Lung (tissue), 11 donors: ENCODE measurements at regions not wholly inside any gene's neighbourhood (a gene's known extent, or its start where the extent isn't known, plus 50 kb on each side); places are given as distances from the start of the nearest gene placed in this dataset.
A peak's percentile ranks its signal among the peaks of the same experiment; 100 is the strongest.

Source experiments
- ATAC-seq: fragments of 200-7000 bp; cut with Tn5 transposase; one replicate; pipeline ENCODE4 v1.9.1; 2020; ENCODE audit warnings: moderate number of reproducible peaks; ENCODE audit not compliant: insufficient read depth, low FRiP score
- DNase-seq, 3 donors: peaks; one replicate each; pipeline ENCODE4 v3.0.0-alpha.2; 2013 to 2017
- H3K27ac ChIP-seq, 2 donors: one replicate each; pipeline ENCODE4 v1.5.1; 2013; ENCODE audit warnings: mild to moderate bottlenecking in 2 of 2, moderate library complexity in 2 of 2, control low read depth in 1 of 2, inconsistent platforms in 1 of 2, low read depth in 1 of 2, low read length in 1 of 2
- H3K27me3 ChIP-seq, 3 donors: one replicate each; pipeline ENCODE4 v1.5.1; 2013; ENCODE audit warnings: low read length in 2 of 3; ENCODE audit not compliant: control insufficient read depth in 3 of 3, insufficient read depth in 3 of 3
- H3K36me3 ChIP-seq, 4 donors: one replicate each; pipeline ENCODE4 v1.5.1; 2013; ENCODE audit warnings: low read length in 4 of 4, mild to moderate bottlenecking in 1 of 4, moderate library complexity in 1 of 4; ENCODE audit not compliant: control insufficient read depth in 4 of 4, insufficient read depth in 4 of 4
- H3K4me1 ChIP-seq, 5 donors: one replicate each; pipeline ENCODE4 v1.5.1; 2013; ENCODE audit warnings: low read length in 5 of 5, mild to moderate bottlenecking in 2 of 5, moderate library complexity in 1 of 5; ENCODE audit not compliant: control insufficient read depth in 5 of 5, insufficient read depth in 5 of 5
- H3K4me3 ChIP-seq: one replicate; pipeline ENCODE4 v1.5.1; 2013; ENCODE audit warnings: mild to moderate bottlenecking, control low read depth, moderate library complexity
- H3K9ac ChIP-seq, 2 donors: one replicate each; pipeline ENCODE4 v1.5.1; 2013; ENCODE audit warnings: low read length in 2 of 2, control low read depth in 1 of 2; ENCODE audit not compliant: insufficient read depth in 1 of 2
- H3K9me3 ChIP-seq, 4 donors: one replicate each; pipeline ENCODE4 v1.5.1; 2013; ENCODE audit warnings: low read length in 3 of 4, mild to moderate bottlenecking in 1 of 4, moderate library complexity in 1 of 4; ENCODE audit not compliant: control insufficient read depth in 4 of 4, insufficient read depth in 3 of 4
- WGBS, 2 donors: extraction: QIAGEN DNeasy Blood & Tissue Kit; methylation state at CpG; one replicate each; pipeline ENCODE4 v1.1.7; 2013; 5-methylcytosine and 5-hydroxymethylcytosine counted together
- TF ChIP-seq, protein P1 (sequence below): IDR thresholded peaks from 2 replicates; pipeline ENCODE4 v1.5.1; 2012; ENCODE audit warnings: mild to moderate bottlenecking; ENCODE audit errors: control extremely low read depth, extremely low read depth
- donor health status: control.
- donor health status: control.
- donor health status: Bipolar disorder and iron deficiency.
- donor health status: healthy.
- donor health status: DM: yes; HTN: yes; CAD: no.

DNA sequence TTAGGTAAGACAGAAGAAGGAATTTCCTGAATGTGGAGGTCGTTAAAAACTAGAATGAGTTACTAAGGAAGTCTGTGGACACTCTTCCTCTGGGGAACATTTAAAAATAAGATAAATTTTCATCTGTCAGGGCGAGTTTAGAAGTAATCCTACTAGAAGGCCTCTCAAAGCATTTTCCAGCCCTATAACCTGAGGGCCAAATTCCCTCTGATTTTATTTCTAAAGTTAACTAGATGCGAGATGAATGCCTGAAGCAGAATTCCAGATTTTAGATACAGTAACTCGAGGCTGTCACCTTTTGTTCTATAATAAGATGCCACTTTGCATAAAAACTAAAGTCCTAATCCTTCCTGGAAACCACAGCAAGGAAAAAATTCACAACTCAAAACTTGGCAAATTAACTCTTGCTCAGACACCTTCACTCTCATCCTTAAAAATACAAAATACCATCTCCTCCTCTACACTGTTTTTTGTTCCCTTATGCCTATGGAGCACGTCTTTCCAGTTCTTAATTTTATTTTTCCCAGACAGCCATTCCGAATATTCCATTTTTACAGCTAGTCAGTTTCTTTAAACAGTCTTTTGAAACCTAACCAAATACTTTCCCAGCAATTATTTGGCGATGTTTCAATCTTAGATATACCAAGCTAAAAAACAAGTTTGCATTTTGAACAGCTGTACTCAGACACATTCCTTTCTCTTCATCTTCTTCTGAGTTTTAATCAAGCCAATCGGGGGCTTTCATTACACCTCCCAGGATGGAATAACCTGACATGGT is 420.7 kb upstream of the NFE2L3 start:
- Histone ChIP-seq H3K4me1 (peaks cover 0 to 34% (median 11%) of the 10 kb centered on the region in 5 donors), H3K27me3 (no peaks in the 10 kb centered on the region), H3K9me3 (no peaks in the 10 kb centered on the region), H3K9ac (no peak overlapping the region), H3K27ac (no peak overlapping the region), H3K36me3 (no peaks in the 10 kb centered on the region), H3K4me3 (no peak overlapping the region)
- DNase-seq: peak in 2 of 3 donors; percentile 89 to 91
- WGBS, 2 donors: 37 to 49% methylated on average over 8 of the region's 8 CpGs
- TF ChIP-seq, protein P1, sequence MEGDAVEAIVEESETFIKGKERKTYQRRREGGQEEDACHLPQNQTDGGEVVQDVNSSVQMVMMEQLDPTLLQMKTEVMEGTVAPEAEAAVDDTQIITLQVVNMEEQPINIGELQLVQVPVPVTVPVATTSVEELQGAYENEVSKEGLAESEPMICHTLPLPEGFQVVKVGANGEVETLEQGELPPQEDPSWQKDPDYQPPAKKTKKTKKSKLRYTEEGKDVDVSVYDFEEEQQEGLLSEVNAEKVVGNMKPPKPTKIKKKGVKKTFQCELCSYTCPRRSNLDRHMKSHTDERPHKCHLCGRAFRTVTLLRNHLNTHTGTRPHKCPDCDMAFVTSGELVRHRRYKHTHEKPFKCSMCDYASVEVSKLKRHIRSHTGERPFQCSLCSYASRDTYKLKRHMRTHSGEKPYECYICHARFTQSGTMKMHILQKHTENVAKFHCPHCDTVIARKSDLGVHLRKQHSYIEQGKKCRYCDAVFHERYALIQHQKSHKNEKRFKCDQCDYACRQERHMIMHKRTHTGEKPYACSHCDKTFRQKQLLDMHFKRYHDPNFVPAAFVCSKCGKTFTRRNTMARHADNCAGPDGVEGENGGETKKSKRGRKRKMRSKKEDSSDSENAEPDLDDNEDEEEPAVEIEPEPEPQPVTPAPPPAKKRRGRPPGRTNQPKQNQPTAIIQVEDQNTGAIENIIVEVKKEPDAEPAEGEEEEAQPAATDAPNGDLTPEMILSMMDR: no peak
- no peak for ATAC-seq

DNA sequence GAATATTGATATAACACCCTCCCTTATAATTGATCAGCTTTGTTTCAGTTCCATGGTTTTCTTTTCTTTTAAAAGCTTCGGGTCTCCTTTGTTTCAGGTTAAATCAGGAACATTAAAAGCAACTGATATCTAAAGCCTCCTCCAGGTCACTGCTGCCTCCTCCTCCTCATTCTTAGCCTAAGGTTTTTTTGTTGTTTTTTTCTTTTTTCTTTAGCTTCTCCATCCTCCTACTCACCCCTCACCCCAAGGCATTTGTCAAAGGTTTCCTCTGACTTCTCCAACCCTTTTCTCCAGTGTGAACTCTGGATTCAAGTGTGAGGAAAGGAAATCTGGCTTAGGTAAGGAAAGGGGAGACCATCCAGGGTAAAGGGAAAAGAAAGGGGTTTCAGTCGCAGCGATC is 420.2 kb upstream of the NFE2L3 start:
- ATAC-seq (no peak), DNase-seq (no peak)
- peak overlapping the region in 1 of 2 donors; percentile 4 for H3K27ac ChIP-seq

DNA sequence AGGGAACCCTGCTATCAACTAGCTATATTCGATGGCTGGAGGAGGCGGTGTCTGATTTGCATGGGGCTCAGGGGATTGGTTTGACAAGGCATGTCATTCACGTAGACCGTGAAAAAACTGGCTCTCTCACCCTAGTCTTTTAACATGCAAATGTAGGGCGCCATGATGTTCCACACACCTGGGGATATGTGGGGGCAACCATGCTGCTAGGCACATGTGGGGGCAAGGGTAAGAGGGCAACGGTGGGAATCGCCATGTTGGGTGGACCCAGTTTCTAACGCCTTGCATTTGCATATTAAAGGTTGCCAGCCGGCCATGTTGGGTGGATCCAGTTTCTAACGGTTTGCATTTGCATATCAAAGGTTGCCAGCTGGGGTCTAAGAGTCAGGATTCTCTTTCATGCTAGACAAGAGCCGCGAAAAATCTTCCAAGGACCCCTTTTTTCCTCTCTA is 419.2 kb upstream of the NFE2L3 start:
- no peak for ATAC-seq
- Histone ChIP-seq H3K4me3 (no peak overlapping the region), H3K9me3 (no peaks in the 10 kb centered on the region), H3K9ac (no peak overlapping the region), H3K36me3 (no peaks in the 10 kb centered on the region), H3K27ac (no peak overlapping the region), H3K4me1 (peaks cover 0 to 24% (median 11%) of the 10 kb centered on the region in 5 donors), H3K27me3 (no peaks in the 10 kb centered on the region)
- DNase-seq: no peak
- 84 to 91% methylated on average over 12 of the region's 12 CpGs for WGBS, 2 donors
- TF ChIP-seq, protein P1: no peak

More for the DNA sequence above, 420.2 kb upstream of the NFE2L3 start:
- Histone ChIP-seq H3K4me1 (peaks cover 0 to 29% (median 11%) of the 10 kb centered on the region in 5 donors), H3K27me3 (no peaks in the 10 kb centered on the region), H3K9ac (no peak overlapping the region), H3K9me3 (no peaks in the 10 kb centered on the region), H3K36me3 (no peaks in the 10 kb centered on the region), H3K4me3 (no peak overlapping the region)
- TF ChIP-seq, protein P1: no peak
- WGBS, 2 donors: 79 to 87% methylated on average over 3 of the region's 3 CpGs
